Tibial nerve (tissue), 4 donors: ENCODE measurements at regions not wholly inside any gene's neighbourhood (a gene's known extent, or its start where the extent isn't known, plus 50 kb on each side); places are given as distances from the start of the nearest gene placed in this dataset.

Experiments used
- DNase-seq, 2 donors: peaks; one replicate each; pipeline ENCODE4 v3.0.0-alpha.2; 2019; ENCODE audit warnings: low spot score in 2 of 2
- H3K27ac ChIP-seq, 4 donors: fragments of 200-600 bp; sonication (generic) in 3 of 4; one replicate each; pipeline ENCODE4 v1.5.1; 2017 to 2019; ENCODE audit warnings: mild to moderate bottlenecking in 1 of 4
- H3K27me3 ChIP-seq, 2 donors: fragments of 200-600 bp; sonication (generic) in 1 of 2; one replicate each; pipeline versions ENCODE4 v1.5.1 to v1.6.0; 2017 to 2019
- H3K36me3 ChIP-seq, 3 donors: fragments of 200-600 bp; sonication (generic); one replicate each; pipeline ENCODE4 v1.5.1; 2018 to 2019
- H3K4me1 ChIP-seq, 4 donors: fragments of 200-600 bp; sonication (generic) in 3 of 4; one replicate each; pipeline ENCODE4 v1.5.1; 2017 to 2019
- H3K4me3 ChIP-seq, 4 donors: fragments of 200-600 bp; sonication (generic) in 3 of 4; one replicate each; pipeline ENCODE4 v1.5.1; 2017 to 2019; ENCODE audit warnings: mild to moderate bottlenecking in 1 of 4, moderate library complexity in 1 of 4
- H3K9me3 ChIP-seq, 4 donors: fragments of 200-600 bp; sonication (generic) in 3 of 4; one replicate each; pipeline ENCODE4 v1.5.1; 2017 to 2019
- CTCF ChIP-seq, 5 experiments: fragments of 200-600 bp in 3 of 5; fragments of 450-650 bp in 2 of 5; sonication (generic) in 3 of 5; IDR thresholded peaks; one replicate each; pipeline ENCODE4 v1.5.1; 2016 to 2019; ENCODE audit warnings: antibody characterized with exemption in 5 of 5, mild to moderate bottlenecking in 3 of 5, moderate library complexity in 2 of 5
- EP300 ChIP-seq, 2 donors: sonication (generic); formaldehyde crosslinking; IDR thresholded peaks; one replicate each; pipeline ENCODE4 v1.6.1; 2017; ENCODE audit warnings: antibody characterized with exemption in 2 of 2, mild to moderate bottlenecking in 1 of 2
- POLR2A ChIP-seq, 2 donors: fragments of 450-650 bp; IDR thresholded peaks; one replicate each; pipeline ENCODE4 v1.6.1; 2017; ENCODE audit warnings: antibody characterized with exemption in 2 of 2, mild to moderate bottlenecking in 2 of 2, moderate library complexity in 2 of 2
- WGBS, 2 donors: methylation state at CpG; one replicate each; pipeline ENCODE4 v1.1.5; 2018; 5-methylcytosine and 5-hydroxymethylcytosine counted together

- 79 to 90% methylated on average over 5 of the region's 5 CpGs for WGBS, 2 donors
- Histone ChIP-seq H3K4me3 (no peak overlapping the region), H3K36me3 (no peaks in the 10 kb centered on the region), H3K27me3 (no peaks in the 10 kb centered on the region), H3K27ac (no peak overlapping the region), H3K4me1 (no peaks in the 10 kb centered on the region), H3K9me3 (no peaks in the 10 kb centered on the region)
- no peak for TF ChIP-seq CTCF (IDR thresholded peaks at IDR 0.05)
- TF ChIP-seq POLR2A (IDR thresholded peaks at IDR 0.05), result no peak
- TF ChIP-seq EP300 (IDR thresholded peaks at IDR 0.05), result no peak
- no peak for DNase-seq
These were observed 50.5 kb upstream of the PIM1 start for GRCh38 chr6:37119387-37119886.
